ENCODE measurements at regions not wholly inside any gene's neighbourhood (a gene's known extent, or its start where the extent isn't known, plus 50 kb on each side); places are given as distances from the start of the nearest gene placed in this dataset.

- no peaks in the 10 kb centered on the region for H3K9me2 ChIP-seq
- no peak overlapping the region for H3K27ac ChIP-seq (ENCODE audit: low read depth in 2 of 2, low read length in 1 of 2)
- H3K36me3 ChIP-seq (replicated peaks in 1 of 2; ENCODE audit: control insufficient read depth in 1 of 2, insufficient read depth in 2 of 2, low read length in 1 of 2) = no peaks in the 10 kb centered on the region
- ChIA-PET POLR2A (no interaction called here), CTCF (no interaction called here)
- H3K9ac ChIP-seq = no peak overlapping the region
- H2AFZ ChIP-seq (ENCODE audit: low read depth) = no peak overlapping the region
- H3K79me2 ChIP-seq (ENCODE audit: insufficient read depth) = no peaks in the 10 kb centered on the region
- no peak for DNase-seq
- H3F3A ChIP-seq (replicated peaks; ENCODE audit: insufficient read depth) = no peaks in the 10 kb centered on the region
- H3K4me3 ChIP-seq (ENCODE audit: low read depth in 2 of 2, low read length in 1 of 2) = no peak overlapping the region
- no peak overlapping the region for H3K4me2 ChIP-seq
- no peaks in the 10 kb centered on the region for H3K27me3 ChIP-seq (ENCODE audit: insufficient read depth)
- no peaks in the 10 kb centered on the region; a peak in 1 of 4 replicates for H3K4me1 ChIP-seq (ENCODE audit: control insufficient read depth in 1 of 2, insufficient read depth in 2 of 2, low read depth in 1 of 2, low read length in 1 of 2)
- no peaks in the 10 kb centered on the region for H4K20me1 ChIP-seq (ENCODE audit: insufficient read depth)
- 29% methylated on average over 4 of the region's 4 CpGs for WGBS (ENCODE audit: low lambda C conversion rate)
- no peaks in the 10 kb centered on the region for H3K9me3 ChIP-seq
- TF ChIP-seq CTCF (IDR thresholded peaks at IDR 0.05) (no peak), RFX5 (IDR thresholded peaks at IDR 0.05; ENCODE audit: low read length) (no peak), JUND (IDR thresholded peaks at IDR 0.05) (no peak), TCF12 (IDR thresholded peaks at IDR 0.05) (no peak), FOXJ3 (CRISPR knock-in tag; IDR thresholded peaks at IDR 0.05) (no peak)
- TF ChIP-seq, protein P1, sequence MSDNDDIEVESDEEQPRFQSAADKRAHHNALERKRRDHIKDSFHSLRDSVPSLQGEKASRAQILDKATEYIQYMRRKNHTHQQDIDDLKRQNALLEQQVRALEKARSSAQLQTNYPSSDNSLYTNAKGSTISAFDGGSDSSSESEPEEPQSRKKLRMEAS (IDR thresholded peaks at IDR 0.05; ENCODE audit: low read depth) = no peak
Observed at GRCh38 chr12:115830633-115831032, 446.9 kb downstream of the MED13L start.

GRCh38 chr12:115830070-115830469 lies 447.4 kb downstream of the MED13L start:
- ChIA-PET POLR2A (no interaction called here), CTCF (no interaction called here)
- no peaks in the 10 kb centered on the region for H3K9me3 ChIP-seq
- H2AFZ ChIP-seq (ENCODE audit: low read depth) = no peak overlapping the region
- no peak overlapping the region for H3K4me3 ChIP-seq (ENCODE audit: low read depth in 2 of 2, low read length in 1 of 2)
- no peak for DNase-seq
- TF ChIP-seq EZH2phosphoT487 (IDR thresholded peaks at IDR 0.05; ENCODE audit: borderline replicate concordance, low read depth) = no peak
- TF ChIP-seq, protein P2, sequence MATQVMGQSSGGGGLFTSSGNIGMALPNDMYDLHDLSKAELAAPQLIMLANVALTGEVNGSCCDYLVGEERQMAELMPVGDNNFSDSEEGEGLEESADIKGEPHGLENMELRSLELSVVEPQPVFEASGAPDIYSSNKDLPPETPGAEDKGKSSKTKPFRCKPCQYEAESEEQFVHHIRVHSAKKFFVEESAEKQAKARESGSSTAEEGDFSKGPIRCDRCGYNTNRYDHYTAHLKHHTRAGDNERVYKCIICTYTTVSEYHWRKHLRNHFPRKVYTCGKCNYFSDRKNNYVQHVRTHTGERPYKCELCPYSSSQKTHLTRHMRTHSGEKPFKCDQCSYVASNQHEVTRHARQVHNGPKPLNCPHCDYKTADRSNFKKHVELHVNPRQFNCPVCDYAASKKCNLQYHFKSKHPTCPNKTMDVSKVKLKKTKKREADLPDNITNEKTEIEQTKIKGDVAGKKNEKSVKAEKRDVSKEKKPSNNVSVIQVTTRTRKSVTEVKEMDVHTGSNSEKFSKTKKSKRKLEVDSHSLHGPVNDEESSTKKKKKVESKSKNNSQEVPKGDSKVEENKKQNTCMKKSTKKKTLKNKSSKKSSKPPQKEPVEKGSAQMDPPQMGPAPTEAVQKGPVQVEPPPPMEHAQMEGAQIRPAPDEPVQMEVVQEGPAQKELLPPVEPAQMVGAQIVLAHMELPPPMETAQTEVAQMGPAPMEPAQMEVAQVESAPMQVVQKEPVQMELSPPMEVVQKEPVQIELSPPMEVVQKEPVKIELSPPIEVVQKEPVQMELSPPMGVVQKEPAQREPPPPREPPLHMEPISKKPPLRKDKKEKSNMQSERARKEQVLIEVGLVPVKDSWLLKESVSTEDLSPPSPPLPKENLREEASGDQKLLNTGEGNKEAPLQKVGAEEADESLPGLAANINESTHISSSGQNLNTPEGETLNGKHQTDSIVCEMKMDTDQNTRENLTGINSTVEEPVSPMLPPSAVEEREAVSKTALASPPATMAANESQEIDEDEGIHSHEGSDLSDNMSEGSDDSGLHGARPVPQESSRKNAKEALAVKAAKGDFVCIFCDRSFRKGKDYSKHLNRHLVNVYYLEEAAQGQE (IDR thresholded peaks at IDR 0.05; ENCODE audit: low read depth, low read length) = no peak
- no peaks in the 10 kb centered on the region for H3K36me3 ChIP-seq (replicated peaks in 1 of 2; ENCODE audit: control insufficient read depth in 1 of 2, insufficient read depth in 2 of 2, low read length in 1 of 2)
- no peak overlapping the region for H3K27ac ChIP-seq (ENCODE audit: low read depth in 2 of 2, low read length in 1 of 2)
- H4K20me1 ChIP-seq (ENCODE audit: insufficient read depth) = no peaks in the 10 kb centered on the region
- H3K79me2 ChIP-seq (ENCODE audit: insufficient read depth) = no peaks in the 10 kb centered on the region
- H3K27me3 ChIP-seq (ENCODE audit: insufficient read depth) = no peaks in the 10 kb centered on the region
- no peak overlapping the region for H3K9ac ChIP-seq
- H3K9me2 ChIP-seq = no peaks in the 10 kb centered on the region
- no peaks in the 10 kb centered on the region for H3K4me1 ChIP-seq (ENCODE audit: control insufficient read depth in 1 of 2, insufficient read depth in 2 of 2, low read depth in 1 of 2, low read length in 1 of 2)
- WGBS (ENCODE audit: low lambda C conversion rate) = 16% methylated on average over 3 of the region's 3 CpGs
- no peaks in the 10 kb centered on the region for H3F3A ChIP-seq (replicated peaks; ENCODE audit: insufficient read depth)
- no peak overlapping the region for H3K4me2 ChIP-seq

Data from SK-N-SH (cell line).